Smooth muscle cell (in vitro differentiated cells): ENCODE measurements at regions not wholly inside any gene's neighbourhood (a gene's known extent, or its start where the extent isn't known, plus 50 kb on each side); places are given as distances from the start of the nearest gene placed in this dataset.

Experiments used
- DNase-seq: peaks from one replicate; lab custom pipeline; 2025; ENCODE audit not compliant: unreplicated experiment; lab: John Stamatoyannopoulos, UW
- H2AFZ ChIP-seq: fragments of 200-600 bp; sonication (generic); 2 replicates; pipeline ENCODE4 v1.6.0; 2016; ENCODE audit warnings: antibody characterized with exemption, low read depth, mild to moderate bottlenecking
- H3F3A ChIP-seq: fragments of 200-600 bp; sonication (generic); 2 replicates; pipeline ENCODE4 v1.6.0; 2017; ENCODE audit warnings: antibody characterized with exemption, low read depth
- H3K27ac ChIP-seq: fragments of 200-600 bp; sonication (generic); 2 replicates; pipeline ENCODE4 v1.5.1; 2016; ENCODE audit warnings: low read depth, mild to moderate bottlenecking
- H3K27me3 ChIP-seq: fragments of 200-600 bp; sonication (generic); 2 replicates; pipeline ENCODE4 v1.6.1; 2016; ENCODE audit warnings: low read depth, mild to moderate bottlenecking
- H3K36me3 ChIP-seq: fragments of 200-600 bp; sonication (generic); 2 replicates; pipeline ENCODE4 v1.5.1; 2016; ENCODE audit warnings: low read depth
- H3K4me1 ChIP-seq: fragments of 200-600 bp; sonication (generic); 2 replicates; pipeline ENCODE4 v1.5.1; 2016; ENCODE audit warnings: low read depth
- H3K4me2 ChIP-seq: fragments of 200-600 bp; sonication (generic); 2 replicates; pipeline ENCODE4 v1.6.0; 2016; ENCODE audit warnings: mild to moderate bottlenecking
- H3K4me3 ChIP-seq: fragments of 200-600 bp; sonication (generic); 2 replicates; pipeline ENCODE4 v1.5.1; 2016; ENCODE audit warnings: mild to moderate bottlenecking
- H3K79me2 ChIP-seq: fragments of 200-600 bp; sonication (generic); 2 replicates; pipeline ENCODE4 v1.6.0; 2016; ENCODE audit warnings: low read depth, mild to moderate bottlenecking
- H3K9ac ChIP-seq: fragments of 200-600 bp; sonication (generic); 2 replicates; pipeline ENCODE4 v1.6.0; 2016; ENCODE audit warnings: low read depth
- H3K9me3 ChIP-seq: fragments of 200-600 bp; sonication (generic); replicated peaks from 2 replicates; pipeline ENCODE4 v1.5.1; 2016; ENCODE audit warnings: low read depth
- H4K20me1 ChIP-seq: fragments of 200-600 bp; sonication (generic); 2 replicates; pipeline ENCODE4 v1.6.0; 2016; ENCODE audit warnings: low read depth
- WGBS: methylation state at CpG from one replicate; pipeline ENCODE4 v1.1.7; 2016; ENCODE audit warnings: low lambda C conversion rate; 5-methylcytosine and 5-hydroxymethylcytosine counted together
- TF ChIP-seq, protein P1 (sequence below): fragments of 200-600 bp; sonication (generic); IDR thresholded peaks from 2 replicates; pipeline ENCODE4 v1.5.1; 2017; ENCODE audit warnings: borderline replicate concordance, mild to moderate bottlenecking, antibody characterized with exemption; ENCODE audit not compliant: insufficient read depth, poor library complexity, severe bottlenecking

DNA sequence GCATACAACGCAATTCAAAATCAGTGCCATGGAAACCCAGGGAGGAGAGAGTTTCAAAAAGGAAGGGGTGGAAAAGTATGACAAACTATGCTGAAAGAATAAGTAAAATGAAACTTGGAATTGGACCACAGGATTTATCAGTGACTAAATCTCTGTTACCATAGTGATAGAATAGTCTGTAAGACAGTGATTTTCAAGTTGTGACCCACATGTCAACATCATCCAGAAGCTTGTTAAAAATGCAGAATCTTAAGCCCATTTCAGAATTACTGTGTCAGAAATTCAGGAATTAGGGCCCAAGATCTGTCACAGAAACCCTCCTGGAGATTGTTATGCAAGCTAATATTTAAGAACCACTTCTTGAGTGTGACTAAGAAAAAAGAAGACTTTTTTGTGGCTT is 417.7 kb upstream of the JAG1 start:
- Histone ChIP-seq H3K27ac (no peak overlapping the region), H3K4me2 (no peak overlapping the region), H3K4me1 (no peaks in the 10 kb centered on the region), H3K36me3 (no peaks in the 10 kb centered on the region), H3K4me3 (no peak overlapping the region), H3K27me3 (no peaks in the 10 kb centered on the region), H3K79me2 (no peaks in the 10 kb centered on the region), H3F3A (no peaks in the 10 kb centered on the region), H3K9me3 (no peaks in the 10 kb centered on the region), H4K20me1 (no peaks in the 10 kb centered on the region), H2AFZ (no peak overlapping the region), H3K9ac (no peak overlapping the region)
- 88% methylated on average over 1 of the region's 1 CpG for WGBS
- no peak for DNase-seq
- TF ChIP-seq, protein P1, sequence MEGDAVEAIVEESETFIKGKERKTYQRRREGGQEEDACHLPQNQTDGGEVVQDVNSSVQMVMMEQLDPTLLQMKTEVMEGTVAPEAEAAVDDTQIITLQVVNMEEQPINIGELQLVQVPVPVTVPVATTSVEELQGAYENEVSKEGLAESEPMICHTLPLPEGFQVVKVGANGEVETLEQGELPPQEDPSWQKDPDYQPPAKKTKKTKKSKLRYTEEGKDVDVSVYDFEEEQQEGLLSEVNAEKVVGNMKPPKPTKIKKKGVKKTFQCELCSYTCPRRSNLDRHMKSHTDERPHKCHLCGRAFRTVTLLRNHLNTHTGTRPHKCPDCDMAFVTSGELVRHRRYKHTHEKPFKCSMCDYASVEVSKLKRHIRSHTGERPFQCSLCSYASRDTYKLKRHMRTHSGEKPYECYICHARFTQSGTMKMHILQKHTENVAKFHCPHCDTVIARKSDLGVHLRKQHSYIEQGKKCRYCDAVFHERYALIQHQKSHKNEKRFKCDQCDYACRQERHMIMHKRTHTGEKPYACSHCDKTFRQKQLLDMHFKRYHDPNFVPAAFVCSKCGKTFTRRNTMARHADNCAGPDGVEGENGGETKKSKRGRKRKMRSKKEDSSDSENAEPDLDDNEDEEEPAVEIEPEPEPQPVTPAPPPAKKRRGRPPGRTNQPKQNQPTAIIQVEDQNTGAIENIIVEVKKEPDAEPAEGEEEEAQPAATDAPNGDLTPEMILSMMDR: no peak

DNA sequence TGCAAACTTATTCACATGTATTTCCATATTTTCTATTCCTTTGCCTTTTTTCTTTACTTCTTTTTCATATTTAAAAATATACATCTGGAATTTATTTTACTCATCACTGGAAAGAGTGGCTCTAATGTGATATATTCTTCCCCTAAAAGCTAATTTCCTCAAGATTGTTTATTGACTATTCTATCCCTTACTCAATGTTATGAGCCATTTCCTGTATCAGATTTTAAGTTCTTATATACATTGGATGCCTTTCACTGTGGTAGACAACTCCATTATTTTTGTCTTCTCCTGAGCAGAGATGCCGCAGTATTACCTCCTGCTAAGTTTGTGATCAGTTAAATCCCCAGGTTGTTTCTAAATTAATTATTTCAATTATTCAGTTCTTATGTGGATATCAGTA is 418.4 kb upstream of the JAG1 start:
- Histone ChIP-seq H3K79me2 (no peaks in the 10 kb centered on the region), H3F3A (no peaks in the 10 kb centered on the region), H3K27me3 (no peaks in the 10 kb centered on the region), H3K9ac (no peak overlapping the region), H3K36me3 (no peaks in the 10 kb centered on the region), H4K20me1 (no peaks in the 10 kb centered on the region), H3K4me2 (no peak overlapping the region), H3K27ac (no peak overlapping the region), H3K9me3 (no peaks in the 10 kb centered on the region), H2AFZ (no peak overlapping the region), H3K4me1 (no peaks in the 10 kb centered on the region), H3K4me3 (no peak overlapping the region)
- 96% methylated on average over 1 of the region's 1 CpG for WGBS
- no peak for DNase-seq
- TF ChIP-seq, protein P1: no peak

GRCh38 chr20:11094196-11094595 is 420.4 kb upstream of the JAG1 start:
- Histone ChIP-seq H3K9me3 (no peaks in the 10 kb centered on the region), H4K20me1 (no peaks in the 10 kb centered on the region), H3K79me2 (no peaks in the 10 kb centered on the region), H3K9ac (no peak overlapping the region), H3F3A (no peaks in the 10 kb centered on the region), H3K36me3 (no peaks in the 10 kb centered on the region), H3K4me1 (no peaks in the 10 kb centered on the region), H3K4me2 (no peak overlapping the region), H3K27ac (no peak overlapping the region), H3K4me3 (no peak overlapping the region), H2AFZ (no peak overlapping the region), H3K27me3 (no peaks in the 10 kb centered on the region)
- WGBS: 100% methylated on average over 1 of the region's 1 CpG
- TF ChIP-seq, protein P1: no peak
- no peak for DNase-seq

GRCh38 chr20:11094711-11095110 is 420.9 kb upstream of the JAG1 start:
- 97% methylated on average over 2 of the region's 2 CpGs for WGBS
- no peaks in the 10 kb centered on the region for H3K79me2 ChIP-seq
- no peaks in the 10 kb centered on the region for H3K36me3 ChIP-seq
- no peaks in the 10 kb centered on the region for H3F3A ChIP-seq
- TF ChIP-seq, protein P1: no peak
- no peak overlapping the region for H3K27ac ChIP-seq
- DNase-seq: no peak
- no peaks in the 10 kb centered on the region for H3K27me3 ChIP-seq
- H2AFZ ChIP-seq: no peak overlapping the region
- no peaks in the 10 kb centered on the region for H3K4me1 ChIP-seq
- no peak overlapping the region for H3K9ac ChIP-seq
- H3K9me3 ChIP-seq: no peaks in the 10 kb centered on the region
- H3K4me2 ChIP-seq: no peak overlapping the region
- no peak overlapping the region for H3K4me3 ChIP-seq
- H4K20me1 ChIP-seq: no peaks in the 10 kb centered on the region
